HepG2 (cell line): ENCODE measurements at regions not wholly inside any gene's neighbourhood (a gene's known extent, or its start where the extent isn't known, plus 50 kb on each side); places are given as distances from the start of the nearest gene placed in this dataset.
A peak's percentile ranks its signal among the peaks of the same experiment; 100 is the strongest.

ENCODE experiments used
- ATAC-seq: fragments of 200-7000 bp; cut with Tn5 transposase; 3 replicates; pipeline ENCODE4 v1.9.1; 2020; ENCODE audit warnings: mild to moderate bottlenecking, moderate library complexity
- BruUV-seq: library from RNA; stranded (reverse); fragments of 400-500 nt; replicated peaks from 2 replicates; lab custom pipeline; 2021; lab: Mats Ljungman, UMichigan
- CTCF ChIA-PET: fragments of 300-600 bp; formaldehyde crosslinking; extraction: SDS; loops from one replicate; lab custom pipeline; 2021; ENCODE audit warnings: low total read pairs, inconsistent platforms, low intra/inter-chr PET ratio; lab: Yijun Ruan, JAX
- POLR2A ChIA-PET: fragments of 350-600 bp; sonication (Branson Sonifier 250); formaldehyde crosslinking; loops from one replicate; lab custom pipeline; 2020; ENCODE audit warnings: antibody characterized with exemption, inconsistent platforms; lab: Yijun Ruan, JAX
- DNase-seq: peaks from one replicate; pipeline ENCODE4 v3.0.0-alpha.2; 2015; ENCODE audit warnings: low spot score
- FAIRE-seq: peaks from 3 replicates; lab custom pipeline; 2011; peaks lifted over from hg19 to GRCh38; lab: Jason Lieb, UNC
- H2AFZ ChIP-seq: one replicate; pipeline ENCODE4 v1.6.1; 2011; ENCODE audit warnings: low read length, inconsistent platforms
- H3K27ac ChIP-seq: fragments of 300-600 bp; 3 replicates; pipeline ENCODE4 v1.8.0; 2011; ENCODE audit warnings: mixed run types, mild to moderate bottlenecking, mixed read lengths, low read length, inconsistent platforms; ENCODE audit not compliant: insufficient read depth; ENCODE audit errors: extremely low read length
- H3K27me3 ChIP-seq, 2 experiments: fragments of 200-600 bp in 1 of 2; 2 replicates in 1 of 2; 3 replicates in 1 of 2; pipeline versions ENCODE4 v1.6.0 to v1.8.0; 2011; ENCODE audit warnings: low read length in 2 of 2, mild to moderate bottlenecking in 2 of 2, moderate library complexity in 2 of 2, inconsistent platforms in 1 of 2; ENCODE audit not compliant: insufficient read depth in 2 of 2, control insufficient read depth in 1 of 2
- H3K36me3 ChIP-seq, 2 experiments: fragments of 200-600 bp in 1 of 2; replicated peaks in 1 of 2; 2 replicates in 1 of 2; 3 replicates in 1 of 2; pipeline versions ENCODE4 v1.5.1 to v1.8.0; 2011; ENCODE audit warnings: low read length in 2 of 2, inconsistent platforms in 1 of 2; ENCODE audit not compliant: insufficient read depth in 2 of 2, control insufficient read depth in 1 of 2
- H3K4me1 ChIP-seq: 2 replicates; pipeline ENCODE4 v1.5.1; 2012; ENCODE audit warnings: low read length, inconsistent platforms; ENCODE audit not compliant: insufficient read depth
- H3K4me2 ChIP-seq: 2 replicates; pipeline ENCODE4 v1.6.0; 2011; ENCODE audit warnings: low read depth, low read length, inconsistent platforms
- H3K4me3 ChIP-seq, 3 experiments: fragments of 200-600 bp in 1 of 3; sonication (generic), shearing (Covaris generic) in 1 of 3; replicated peaks in 1 of 3; 2 replicates each; pipeline ENCODE4 v1.5.1; 2011 to 2016; ENCODE audit warnings: low read length in 3 of 3, inconsistent platforms in 2 of 3, low read depth in 2 of 3, mild to moderate bottlenecking in 2 of 3, control low read depth in 1 of 3, mixed read lengths in 1 of 3; ENCODE audit not compliant: insufficient read depth in 1 of 3
- H3K79me2 ChIP-seq: one replicate; pipeline ENCODE4 v1.6.1; 2011; ENCODE audit warnings: low read length, inconsistent platforms; ENCODE audit not compliant: insufficient read depth
- H3K9ac ChIP-seq: 2 replicates; pipeline ENCODE4 v1.6.0; 2011; ENCODE audit warnings: mild to moderate bottlenecking, low read depth, low read length, inconsistent platforms; ENCODE audit not compliant: insufficient read depth
- H3K9me3 ChIP-seq: 2 replicates; pipeline ENCODE4 v1.5.1; 2012; ENCODE audit warnings: mild to moderate bottlenecking, low read length
- H4K20me1 ChIP-seq: 2 replicates; pipeline ENCODE4 v1.6.0; 2011; ENCODE audit warnings: inconsistent platforms, mild to moderate bottlenecking, low read length, moderate library complexity; ENCODE audit not compliant: insufficient read depth
- AGO1 ChIP-seq: fragments of 200-400 bp; formaldehyde crosslinking; IDR thresholded peaks from 2 replicates; pipeline ENCODE4 v1.6.1; 2017; ENCODE audit warnings: mild to moderate bottlenecking, low read depth, low read length, moderate library complexity; ENCODE audit not compliant: poor library complexity, severe bottlenecking
- ARHGAP35 ChIP-seq: sonication (generic); formaldehyde crosslinking; IDR thresholded peaks from 2 replicates; pipeline ENCODE4 v1.9.0; 2022; ENCODE audit warnings: mild to moderate bottlenecking, inconsistent platforms, moderate library complexity, missing genetic modification reagents, borderline replicate concordance
- EHMT2 ChIP-seq: fragments of 200-600 bp; sonication (generic); IDR thresholded peaks from 2 replicates; pipeline ENCODE4 v1.7.0; 2017; ENCODE audit warnings: antibody characterized with exemption, low read depth, low read length, borderline replicate concordance
- FOXA3 ChIP-seq: IDR thresholded peaks from 2 replicates; pipeline ENCODE4 v1.6.1; 2016; ENCODE audit warnings: missing genetic modification reagents, missing compliant biosample characterization
- HDAC2 ChIP-seq: sonication (generic); formaldehyde crosslinking; IDR thresholded peaks from 2 replicates; pipeline ENCODE4 v1.4.0; 2020; ENCODE audit warnings: missing genetic modification reagents
- HMG20A ChIP-seq: IDR thresholded peaks from 2 replicates; pipeline ENCODE4 v1.6.1; 2016; ENCODE audit warnings: borderline replicate concordance
- KLF16 ChIP-seq, 2 experiments: sonication (generic) in 1 of 2; formaldehyde crosslinking in 1 of 2; IDR thresholded peaks; 2 replicates each; pipeline versions ENCODE4 v1.6.1 to v1.8.0; 2016 to 2023; ENCODE audit warnings: missing genetic modification reagents in 2 of 2, missing compliant biosample characterization in 1 of 2
- MAX ChIP-seq: IDR thresholded peaks from 2 replicates; pipeline ENCODE4 v1.6.1; 2012; ENCODE audit warnings: inconsistent platforms
- MIER2 ChIP-seq: IDR thresholded peaks from 2 replicates; pipeline ENCODE4 v1.6.1; 2016; ENCODE audit warnings: missing biosample characterization, missing genetic modification reagents
- NCOA2 ChIP-seq: sonication (generic); formaldehyde crosslinking; IDR thresholded peaks from 2 replicates; pipeline ENCODE4 v1.8.0; 2022; ENCODE audit warnings: inconsistent platforms
- NCOR1 ChIP-seq: fragments of 200-600 bp; sonication (generic); IDR thresholded peaks from 2 replicates; pipeline ENCODE4 v1.7.0; 2017; ENCODE audit warnings: antibody characterized with exemption, low read length, borderline replicate concordance
- ONECUT2 ChIP-seq: sonication (generic); formaldehyde crosslinking; IDR thresholded peaks from 2 replicates; pipeline ENCODE4 v1.4.0; 2020; ENCODE audit warnings: missing genetic modification reagents
- RBM39 ChIP-seq: fragments of 200-400 bp; formaldehyde crosslinking; IDR thresholded peaks from one replicate; pipeline ENCODE4 v1.6.1; 2018; ENCODE audit warnings: antibody characterized with exemption, mild to moderate bottlenecking, low read depth, low read length; ENCODE audit not compliant: poor library complexity, severe bottlenecking
- REPIN1 ChIP-seq: sonication (generic); formaldehyde crosslinking; IDR thresholded peaks from 2 replicates; pipeline ENCODE4 v1.8.0; 2022; ENCODE audit warnings: missing genetic modification reagents, low read depth, mild to moderate bottlenecking, borderline replicate concordance
- RORA ChIP-seq: sonication (generic); formaldehyde crosslinking; IDR thresholded peaks from 2 replicates; pipeline ENCODE4 v1.5.0; 2020; ENCODE audit warnings: mild to moderate bottlenecking, missing genetic modification reagents, moderate library complexity
- SAP130 ChIP-seq: IDR thresholded peaks from 2 replicates; pipeline ENCODE4 v1.6.1; 2016; ENCODE audit warnings: low read depth
- TCF7 ChIP-seq: sonication (generic); IDR thresholded peaks from 2 replicates; pipeline ENCODE4 v1.6.1; 2016; ENCODE audit warnings: antibody characterized with exemption, low read depth
- TRIM22 ChIP-seq: fragments of 450-650 bp; IDR thresholded peaks from 2 replicates; pipeline ENCODE4 v1.6.1; 2017
- ZBTB21 ChIP-seq: sonication (generic); formaldehyde crosslinking; IDR thresholded peaks from 2 replicates; pipeline ENCODE4 v1.4.0; 2020; ENCODE audit warnings: missing genetic modification reagents
- ZMAT3 ChIP-seq: sonication (generic); formaldehyde crosslinking; conservative IDR thresholded peaks from 2 replicates; pipeline ENCODE4 v1.7.0; 2021; ENCODE audit warnings: missing genetic modification reagents
- ZNF10 ChIP-seq: sonication (generic); formaldehyde crosslinking; IDR thresholded peaks from 2 replicates; pipeline ENCODE4 v1.4.0; 2020; ENCODE audit warnings: mild to moderate bottlenecking, low read depth, missing genetic modification reagents, borderline replicate concordance
- ZNF496 ChIP-seq: sonication (generic); formaldehyde crosslinking; IDR thresholded peaks from 2 replicates; pipeline ENCODE4 v1.8.1; 2023; ENCODE audit warnings: mild to moderate bottlenecking, moderate library complexity, missing genetic modification reagents; ENCODE audit not compliant: insufficient replicate concordance
- ZNF660 ChIP-seq: sonication (generic); formaldehyde crosslinking; IDR thresholded peaks from 2 replicates; pipeline ENCODE4 v1.5.1; 2020; ENCODE audit warnings: mild to moderate bottlenecking, low read depth, missing genetic modification reagents, borderline replicate concordance
- ZNF879 ChIP-seq: sonication (generic); formaldehyde crosslinking; IDR thresholded peaks from 2 replicates; pipeline ENCODE4 v1.8.1; 2023; ENCODE audit warnings: missing genetic modification reagents
- WGBS: methylation state at CpG from one replicate; pipeline ENCODE4 v1.1.6; 2017; ENCODE audit warnings: low lambda C conversion rate; 5-methylcytosine and 5-hydroxymethylcytosine counted together
- in situ Hi-C: cut with HindIII; loops from 2 replicates; pipeline ENCODE4 v1.10.0; 2017; ENCODE audit warnings: low pct_unique_long_range_greater_than_20kb; ENCODE audit not compliant: extremely low pct_ligation_motif_present
- intact Hi-C: fragments of 100-400 bp; cut with micrococcal nuclease; formaldehyde crosslinking; loops from one replicate; pipeline ENCODE4 v1.10.0; 2022; ENCODE audit not compliant: unreplicated experiment

- no peaks in the 10 kb centered on the region for H3K27me3 ChIP-seq
- 26% methylated on average over 2 of the region's 2 CpGs for WGBS
- H3K79me2 ChIP-seq: no peaks in the 10 kb centered on the region
- H3K4me3 ChIP-seq: no peak overlapping the region
- ATAC-seq: no peak; the same call in 2 of the 3 replicates
- H3K9ac ChIP-seq: no peak overlapping the region
- no peak for FAIRE-seq
- H3K27ac ChIP-seq: no peak overlapping the region
- no peaks in the 10 kb centered on the region for H3K36me3 ChIP-seq
- DNase-seq: peak; percentile 82
- CTCF ChIA-PET: no interaction called here
- H3K4me2 ChIP-seq: no peak overlapping the region
- no peaks in the 10 kb centered on the region for H4K20me1 ChIP-seq
- no peak overlapping the region for H2AFZ ChIP-seq
- peaks cover 44% of the 10 kb centered on the region for H3K4me1 ChIP-seq
- in situ Hi-C loops: no loop called here
- BruUV-seq: no TSS peak
- H3K9me3 ChIP-seq: no peaks in the 10 kb centered on the region
- POLR2A ChIA-PET: no interaction called here
- intact Hi-C loops: no loop called here
- TF ChIP-seq SAP130 (CRISPR knock-in tag): peak; percentile 16; the same call in 1 of the 2 replicates
- TF ChIP-seq HDAC2: 0 out of 2 replicates have a peak, but pooled peaks have one; percentile 17
- peak; percentile 53; the same call in 1 of the 2 replicates for TF ChIP-seq NCOA2 (CRISPR knock-in tag)
- TF ChIP-seq ONECUT2 (CRISPR knock-in tag): no peak
- TF ChIP-seq MIER2 (CRISPR knock-in tag): no peak
- no peak for TF ChIP-seq REPIN1 (CRISPR knock-in tag)
- no peak for TF ChIP-seq ZMAT3 (CRISPR knock-in tag)
- TF ChIP-seq RORA (CRISPR knock-in tag): no peak
- TF ChIP-seq FOXA3 (CRISPR knock-in tag): 0 out of 2 replicates have a peak, but pooled peaks have one; percentile 22
- no peak for TF ChIP-seq ZNF660
- peak; percentile 47; the same call in 1 of the 2 replicates for TF ChIP-seq TCF7
- no peak for TF ChIP-seq ZNF10 (CRISPR knock-in tag)
- TF ChIP-seq RBM39: no peak
- no peak for TF ChIP-seq TRIM22
- no peak for TF ChIP-seq KLF16 (CRISPR knock-in tag; IDR thresholded peaks at IDR 0.05)
- TF ChIP-seq ZNF879 (CRISPR knock-in tag): no peak
- TF ChIP-seq NCOR1: peak; percentile 42; the same call in 1 of the 2 replicates
- no peak for TF ChIP-seq ZNF496
- TF ChIP-seq EHMT2: no peak
- TF ChIP-seq ZBTB21 (CRISPR knock-in tag): peak; percentile 63; the same call in 1 of the 2 replicates
- no peak for TF ChIP-seq MAX
- peak; percentile 33; the same call in 1 of the 2 replicates for TF ChIP-seq HMG20A (CRISPR knock-in tag)
- no peak for TF ChIP-seq ARHGAP35 (CRISPR knock-in tag)
- TF ChIP-seq AGO1: no peak
Observed at GRCh38 chr7:7125963-7126362, 56.4 kb upstream of the C1GALT1 start.
